ENCODE measurements at regions not wholly inside any gene's neighbourhood (a gene's known extent, or its start where the extent isn't known, plus 50 kb on each side); places are given as distances from the start of the nearest gene placed in this dataset.

- H3K27me3 ChIP-seq = no peaks in the 10 kb centered on the region
- H3K27ac ChIP-seq = no peak overlapping the region
- H3K4me1 ChIP-seq = no peaks in the 10 kb centered on the region
- H3K36me3 ChIP-seq = no peaks in the 10 kb centered on the region
- no peak for TF ChIP-seq CTCF (IDR thresholded peaks at IDR 0.05)
- no peak overlapping the region for H3K4me3 ChIP-seq
- intact Hi-C loops (cut with DNase I; ENCODE audit: low total_unique reads) = no loop called here
- no peaks in the 10 kb centered on the region for H3K9me3 ChIP-seq
- DNase-seq = no peak
These were observed 1132.5 kb downstream of the TUSC7 start for GRCh38 chr3:117842086-117842485.

GRCh38 chr3:117843356-117843755 is 1133.8 kb downstream of the TUSC7 start:
- H3K9me3 ChIP-seq = no peaks in the 10 kb centered on the region
- intact Hi-C loops (cut with DNase I; ENCODE audit: low total_unique reads) = no loop called here
- no peaks in the 10 kb centered on the region for H3K4me1 ChIP-seq
- no peak for TF ChIP-seq CTCF (IDR thresholded peaks at IDR 0.05)
- no peak overlapping the region for H3K4me3 ChIP-seq
- no peaks in the 10 kb centered on the region for H3K36me3 ChIP-seq
- DNase-seq = no peak
- H3K27me3 ChIP-seq = no peaks in the 10 kb centered on the region
- no peak overlapping the region for H3K27ac ChIP-seq

GRCh38 chr3:117844676-117845075 is 1135.1 kb downstream of the TUSC7 start:
- H3K9me3 ChIP-seq = no peaks in the 10 kb centered on the region
- H3K27me3 ChIP-seq = no peaks in the 10 kb centered on the region
- H3K4me1 ChIP-seq = no peaks in the 10 kb centered on the region
- H3K4me3 ChIP-seq = no peak overlapping the region
- intact Hi-C loops (cut with DNase I; ENCODE audit: low total_unique reads) = no loop called here
- no peak overlapping the region for H3K27ac ChIP-seq
- TF ChIP-seq CTCF (IDR thresholded peaks at IDR 0.05) = no peak
- DNase-seq = no peak
- H3K36me3 ChIP-seq = no peaks in the 10 kb centered on the region

- TF ChIP-seq CTCF (IDR thresholded peaks at IDR 0.05) = no peak
- Histone ChIP-seq H3K4me1 (no peaks in the 10 kb centered on the region), H3K36me3 (no peaks in the 10 kb centered on the region), H3K27ac (no peak overlapping the region), H3K27me3 (no peaks in the 10 kb centered on the region), H3K9me3 (no peaks in the 10 kb centered on the region), H3K4me3 (no peak overlapping the region)
- intact Hi-C loops (cut with DNase I; ENCODE audit: low total_unique reads) = no loop called here
- no peak for DNase-seq
These were observed 1136.7 kb downstream of the TUSC7 start for GRCh38 chr3:117846238-117846637.

GRCh38 chr3:117848606-117849005 is 1139.0 kb downstream of the TUSC7 start:
- Histone ChIP-seq H3K4me3 (no peak overlapping the region), H3K36me3 (no peaks in the 10 kb centered on the region), H3K27me3 (no peaks in the 10 kb centered on the region), H3K27ac (no peak overlapping the region), H3K4me1 (no peaks in the 10 kb centered on the region), H3K9me3 (no peaks in the 10 kb centered on the region)
- intact Hi-C loops (cut with DNase I; ENCODE audit: low total_unique reads) = no loop called here
- no peak for TF ChIP-seq CTCF (IDR thresholded peaks at IDR 0.05)
- no peak for DNase-seq
